ENCODE measurements at regions not wholly inside any gene's neighbourhood (a gene's known extent, or its start where the extent isn't known, plus 50 kb on each side); places are given as distances from the start of the nearest gene placed in this dataset.

- TF ChIP-seq POLR2AphosphoS5 (IDR thresholded peaks at IDR 0.05; ENCODE audit: insufficient read depth, low read depth, low read length) (no peak), POLR2A (IDR thresholded peaks at IDR 0.05; ENCODE audit: low read depth, low read length) (no peak), GATA2 (IDR thresholded peaks at IDR 0.05; ENCODE audit: insufficient read depth, insufficient read length, low read depth, low read length) (no peak), FOS (IDR thresholded peaks at IDR 0.05; ENCODE audit: borderline replicate concordance, insufficient read depth, low read length) (no peak), EZH2 (IDR thresholded peaks at IDR 0.05; ENCODE audit: borderline replicate concordance, low read depth, low read length, severe bottlenecking) (no peak), JUN (IDR thresholded peaks at IDR 0.05; ENCODE audit: borderline replicate concordance, insufficient read depth, insufficient read length, low read depth) (no peak), MYC (IDR thresholded peaks at IDR 0.05; ENCODE audit: low read depth, low read length) (no peak)
- TF ChIP-seq, protein P1, sequence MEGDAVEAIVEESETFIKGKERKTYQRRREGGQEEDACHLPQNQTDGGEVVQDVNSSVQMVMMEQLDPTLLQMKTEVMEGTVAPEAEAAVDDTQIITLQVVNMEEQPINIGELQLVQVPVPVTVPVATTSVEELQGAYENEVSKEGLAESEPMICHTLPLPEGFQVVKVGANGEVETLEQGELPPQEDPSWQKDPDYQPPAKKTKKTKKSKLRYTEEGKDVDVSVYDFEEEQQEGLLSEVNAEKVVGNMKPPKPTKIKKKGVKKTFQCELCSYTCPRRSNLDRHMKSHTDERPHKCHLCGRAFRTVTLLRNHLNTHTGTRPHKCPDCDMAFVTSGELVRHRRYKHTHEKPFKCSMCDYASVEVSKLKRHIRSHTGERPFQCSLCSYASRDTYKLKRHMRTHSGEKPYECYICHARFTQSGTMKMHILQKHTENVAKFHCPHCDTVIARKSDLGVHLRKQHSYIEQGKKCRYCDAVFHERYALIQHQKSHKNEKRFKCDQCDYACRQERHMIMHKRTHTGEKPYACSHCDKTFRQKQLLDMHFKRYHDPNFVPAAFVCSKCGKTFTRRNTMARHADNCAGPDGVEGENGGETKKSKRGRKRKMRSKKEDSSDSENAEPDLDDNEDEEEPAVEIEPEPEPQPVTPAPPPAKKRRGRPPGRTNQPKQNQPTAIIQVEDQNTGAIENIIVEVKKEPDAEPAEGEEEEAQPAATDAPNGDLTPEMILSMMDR (IDR thresholded peaks at IDR 0.05; ENCODE audit: extremely low read depth in 1 of 2, insufficient read depth in 1 of 2, low read depth in 1 of 2, low read length in 2 of 2), result no peak
Observed at GRCh38 chr3:124202754-124203153, 210.8 kb upstream of the ROPN1 start.
